ENCODE measurements at regions not wholly inside any gene's neighbourhood (a gene's known extent, or its start where the extent isn't known, plus 50 kb on each side); places are given as distances from the start of the nearest gene placed in this dataset.

GRCh38 chr3:17891139-17891856 lies 148.9 kb upstream of the TBC1D5 start:
- TF ChIP-seq NFIC (IDR thresholded peaks at IDR 0.05) = no peak
- TF ChIP-seq YY1 (IDR thresholded peaks at IDR 0.05; ENCODE audit: low read depth) = no peak
- no peak for TF ChIP-seq USF1 (IDR thresholded peaks at IDR 0.05)
- TF ChIP-seq EP300 (IDR thresholded peaks at IDR 0.05; ENCODE audit: borderline replicate concordance) = no peak
- TF ChIP-seq MAX (IDR thresholded peaks at IDR 0.05) = no peak
- TF ChIP-seq TEAD4 (IDR thresholded peaks at IDR 0.05) = no peak

Measured in Ishikawa (cell line).